Naive thymus-derived CD4-positive, alpha-beta T cell (primary cell): ENCODE measurements at regions not wholly inside any gene's neighbourhood (a gene's known extent, or its start where the extent isn't known, plus 50 kb on each side); places are given as distances from the start of the nearest gene placed in this dataset.
"Not testable (repeated sequence)": the region's sequence is repeated elsewhere in the genome, so short reads cannot be mapped to it uniquely, and the experiment has no call there.

Experiments
- ATAC-seq: fragments of 150-1000 bp; cut with Tn5 transposase; 2 replicates; pipeline ENCODE4 v1.10.0; 2021; ENCODE audit warnings: mild to moderate bottlenecking, moderate library complexity
- CTCF ChIA-PET: fragments of 350-600 bp; sonication (Branson Sonifier 250); formaldehyde crosslinking; loops from one replicate; lab custom pipeline; 2021; ENCODE audit warnings: antibody characterized with exemption; lab: Charles Lee
- POLR2A ChIA-PET: fragments of 350-600 bp; sonication (Branson Sonifier 250); formaldehyde crosslinking; loops from one replicate; lab custom pipeline; 2021; ENCODE audit warnings: antibody characterized with exemption, inconsistent platforms; lab: Charles Lee
- DNase-seq, 9 donors: peaks; one replicate each; pipeline versions ENCODE4 v3.0.0 to v3.0.0-alpha.2; 2020 to 2022; ENCODE audit warnings: mixed read lengths in 1 of 9
- H3K27ac ChIP-seq: one replicate; pipeline ENCODE4 v1.7.0; 2013; ENCODE audit warnings: mild to moderate bottlenecking, low read depth, low read length, moderate library complexity
- H3K27me3 ChIP-seq, 2 donors: one replicate each; pipeline ENCODE4 v1.7.0; 2013; ENCODE audit warnings: low read length in 2 of 2, mild to moderate bottlenecking in 2 of 2, moderate library complexity in 2 of 2; ENCODE audit not compliant: control insufficient read depth in 2 of 2, insufficient read depth in 2 of 2
- H3K36me3 ChIP-seq, 3 experiments: 1 replicate in 2 of 3; 2 replicates in 1 of 3; pipeline ENCODE4 v1.7.0; 2013; ENCODE audit warnings: low read length in 3 of 3, mild to moderate bottlenecking in 3 of 3, moderate library complexity in 1 of 3; ENCODE audit not compliant: insufficient read depth in 3 of 3, control insufficient read depth in 2 of 3
- H3K4me1 ChIP-seq, 2 donors: one replicate each; pipeline ENCODE4 v1.7.0; 2013; ENCODE audit warnings: low read length in 2 of 2, mild to moderate bottlenecking in 2 of 2, moderate library complexity in 1 of 2; ENCODE audit not compliant: control insufficient read depth in 2 of 2, insufficient read depth in 2 of 2
- H3K4me3 ChIP-seq: 2 replicates; pipeline ENCODE4 v1.7.0; 2013; ENCODE audit warnings: mild to moderate bottlenecking, low read length
- H3K9me3 ChIP-seq, 3 experiments: 1 replicate in 2 of 3; 2 replicates in 1 of 3; pipeline ENCODE4 v1.7.0; 2013; ENCODE audit warnings: low read length in 3 of 3; ENCODE audit not compliant: control insufficient read depth in 2 of 3
- H3K27ac Mint-ChIP-seq, 9 donors: one replicate each; pipeline ENCODE4 v1.8.0; 2020 to 2022; ENCODE audit warnings: mixed read lengths in 9 of 9, mild to moderate bottlenecking in 8 of 9, moderate library complexity in 5 of 9, inconsistent platforms in 2 of 9
- H3K27me3 Mint-ChIP-seq, 5 donors: one replicate each; pipeline ENCODE4 v1.8.0; 2021 to 2022; ENCODE audit warnings: mixed read lengths in 5 of 5, mild to moderate bottlenecking in 1 of 5
- H3K36me3 Mint-ChIP-seq, 5 donors: one replicate each; pipeline ENCODE4 v1.8.0; 2020 to 2022; ENCODE audit warnings: mixed read lengths in 5 of 5, mild to moderate bottlenecking in 3 of 5, inconsistent platforms in 1 of 5
- H3K4me1 Mint-ChIP-seq, 7 donors: one replicate each; pipeline ENCODE4 v1.8.0; 2020 to 2022; ENCODE audit warnings: mixed read lengths in 7 of 7, mild to moderate bottlenecking in 3 of 7, inconsistent platforms in 1 of 7
- H3K4me3 Mint-ChIP-seq, 10 donors: one replicate each; pipeline ENCODE4 v1.8.0; 2020 to 2022; ENCODE audit warnings: mild to moderate bottlenecking in 10 of 10, mixed read lengths in 10 of 10, moderate library complexity in 6 of 10, inconsistent platforms in 2 of 10
- H3K9me3 Mint-ChIP-seq, 11 donors: one replicate each; pipeline ENCODE4 v1.8.0; 2020 to 2022; ENCODE audit warnings: mixed read lengths in 11 of 11, mild to moderate bottlenecking in 4 of 11, inconsistent platforms in 1 of 11, moderate library complexity in 1 of 11
- intact Hi-C, 2 donors: fragments of 100-400 bp; cut with micrococcal nuclease; formaldehyde crosslinking; loops; one replicate each; pipeline ENCODE4 v1.15.1; 2023

DNA sequence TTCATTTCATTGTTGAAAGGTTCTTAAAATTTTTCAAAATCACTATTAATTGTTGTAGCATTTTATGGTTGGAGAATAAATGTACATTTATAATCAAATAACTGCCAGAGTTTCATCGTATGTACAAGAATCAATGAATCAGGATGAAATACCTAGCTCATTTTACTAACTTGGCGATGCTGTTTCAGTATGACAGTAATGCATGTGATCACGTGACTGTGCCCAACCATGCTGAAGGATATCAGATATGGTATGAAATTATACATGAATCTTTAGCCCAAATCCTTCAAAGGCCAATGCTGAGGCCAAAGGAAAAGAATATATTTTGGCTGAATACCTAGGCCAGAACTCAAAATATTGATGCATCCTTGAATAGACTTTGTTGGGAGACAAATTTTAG, 288.3 kb upstream of the TGFBR2 start:
- intact Hi-C loops = loop anchor here (2.0 to 5.0 kb wide), 4 partner anchors 119 to 375 kb away; no protein-coding TSS in a partner anchor
- Histone ChIP-seq H3K27me3 (no peaks in the 10 kb centered on the region), H3K9me3 (no peaks in the 10 kb centered on the region), H3K4me3 (no peak overlapping the region), H3K36me3 (no peaks in the 10 kb centered on the region), H3K27ac (no peak overlapping the region), H3K4me1 (peaks cover 0 to 15% of the 10 kb centered on the region in 2 donors)
- Mint-ChIP-seq H3K4me3 (no peak overlapping the region), H3K4me1 (peaks cover 3 to 36% (median 26%) of the 10 kb centered on the region in 7 donors), H3K9me3 (peaks cover 0 to 20% (median under 1%) of the 10 kb centered on the region in 11 donors), H3K36me3 (peaks cover 0 to 20% (median 3%) of the 10 kb centered on the region in 5 donors), H3K27me3 (no peaks in the 10 kb centered on the region), H3K27ac (peak overlapping the region in 1 of 9 donors; percentile 15)
- ATAC-seq (no peak), DNase-seq (no peak)
- CTCF ChIA-PET = interaction anchor here (2.2 kb wide), 1 partner anchor 375 kb away, joined by 13 read pairs; no protein-coding TSS in a partner anchor
- POLR2A ChIA-PET = interaction anchor here (0.6 to 0.7 kb wide), 2 partner anchors 324 to 390 kb away, joined by 3 read pairs; no protein-coding TSS in a partner anchor

DNA sequence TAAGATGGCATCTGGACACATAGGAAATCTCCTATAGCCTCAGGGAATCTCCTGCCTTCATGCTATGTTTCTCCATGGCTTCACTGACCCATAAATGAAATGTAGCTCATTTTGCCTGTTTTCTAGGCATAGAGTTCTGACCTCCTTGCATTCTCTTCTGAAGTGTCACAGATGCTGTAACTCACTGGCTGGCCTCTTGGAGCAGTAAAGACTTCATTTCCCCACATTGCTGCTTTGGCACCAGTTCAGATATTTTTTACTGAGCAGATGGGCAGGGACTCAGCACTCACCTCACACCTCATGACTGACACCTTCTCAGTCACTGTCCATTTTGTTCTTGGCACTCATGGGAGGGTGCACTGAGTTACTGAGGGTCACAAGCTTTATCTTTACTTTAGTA, 286.7 kb upstream of the TGFBR2 start:
- peak overlapping the region in 4 of 10 donors; percentile 0 to 7 (median 4) for H3K4me3 Mint-ChIP-seq
- CTCF ChIA-PET = interaction anchor here (0.5 to 2.6 kb wide), 22 partner anchors 16 to 432 kb away, joined by 3 to 13 read pairs (median 4); no protein-coding TSS in a partner anchor
- H3K27ac Mint-ChIP-seq = peak overlapping the region in 6 of 9 donors; percentile 1 to 60 (median 43)
- Histone ChIP-seq H3K27me3 (no peaks in the 10 kb centered on the region), H3K4me3 (no peak overlapping the region), H3K36me3 (no peaks in the 10 kb centered on the region), H3K4me1 (peaks cover 0 to 15% of the 10 kb centered on the region in 2 donors), H3K27ac (no peak overlapping the region), H3K9me3 (no peaks in the 10 kb centered on the region)
- H3K27me3 Mint-ChIP-seq = no peaks in the 10 kb centered on the region
- H3K4me1 Mint-ChIP-seq = peaks cover 3 to 36% (median 20%) of the 10 kb centered on the region in 7 donors
- POLR2A ChIA-PET = interaction anchor here (0.6 to 1.5 kb wide), 4 partner anchors 286 to 400 kb away, joined by 3 to 5 read pairs (median 4); partner anchors contain the start of gene TGFBR2
- H3K9me3 Mint-ChIP-seq = peaks cover 0 to 27% (median 4%) of the 10 kb centered on the region in 11 donors
- peak; percentile 90 for ATAC-seq
- peaks cover 0 to 22% (median 4%) of the 10 kb centered on the region in 5 donors for H3K36me3 Mint-ChIP-seq
- intact Hi-C loops = loop anchor here (1.0 to 5.0 kb wide), 9 partner anchors 13 to 432 kb away; no protein-coding TSS in a partner anchor
- peak in 7 of 9 donors; percentile 32 to 72 (median 63) for DNase-seq

DNA sequence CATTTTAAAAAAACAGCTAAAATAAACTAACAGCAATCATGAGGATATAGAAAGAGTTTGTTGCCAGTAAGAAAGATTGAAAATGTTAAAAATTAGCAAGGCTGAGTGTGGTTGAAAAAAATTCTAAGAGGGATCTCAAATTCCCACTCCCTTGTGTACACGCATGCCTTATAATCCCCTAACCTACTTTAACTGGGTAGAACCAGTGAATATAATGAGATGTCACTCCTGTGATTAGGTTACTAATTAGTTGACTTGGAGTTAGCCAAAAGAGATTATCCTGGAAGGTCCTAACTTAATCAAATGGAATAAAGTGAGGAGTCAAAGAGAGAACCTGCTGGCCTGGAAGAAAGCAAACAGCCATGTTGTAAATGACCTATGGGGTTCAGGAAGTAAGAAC, 286.0 kb upstream of the TGFBR2 start:
- H3K36me3 ChIP-seq = no peaks in the 10 kb centered on the region
- intact Hi-C loops = no loop called here
- H3K4me1 ChIP-seq = peaks cover 0 to 15% of the 10 kb centered on the region in 2 donors
- H3K4me3 ChIP-seq = no peak overlapping the region
- no peak for ATAC-seq
- H3K27me3 ChIP-seq = no peaks in the 10 kb centered on the region
- peak overlapping the region in 2 of 9 donors; percentile 37 to 47 for H3K27ac Mint-ChIP-seq
- H3K27ac ChIP-seq = no peak overlapping the region
- peaks cover 0 to 27% (median 4%) of the 10 kb centered on the region in 11 donors for H3K9me3 Mint-ChIP-seq
- no peaks in the 10 kb centered on the region for H3K9me3 ChIP-seq
- H3K4me3 Mint-ChIP-seq = no peak overlapping the region
- peaks cover 3 to 36% (median 20%) of the 10 kb centered on the region in 7 donors for H3K4me1 Mint-ChIP-seq
- H3K36me3 Mint-ChIP-seq = peaks cover 0 to 22% (median 4%) of the 10 kb centered on the region in 5 donors
- ChIA-PET POLR2A (interaction anchor here (0.8 to 1.5 kb wide), 2 partner anchors 115 to 345 kb away, joined by 3 to 5 read pairs; no protein-coding TSS in a partner anchor), CTCF (interaction anchor here (0.6 to 2.6 kb wide), 16 partner anchors 15 to 431 kb away, joined by 3 to 13 read pairs (median 6); no protein-coding TSS in a partner anchor)
- no peaks in the 10 kb centered on the region for H3K27me3 Mint-ChIP-seq
- no peak for DNase-seq

DNA sequence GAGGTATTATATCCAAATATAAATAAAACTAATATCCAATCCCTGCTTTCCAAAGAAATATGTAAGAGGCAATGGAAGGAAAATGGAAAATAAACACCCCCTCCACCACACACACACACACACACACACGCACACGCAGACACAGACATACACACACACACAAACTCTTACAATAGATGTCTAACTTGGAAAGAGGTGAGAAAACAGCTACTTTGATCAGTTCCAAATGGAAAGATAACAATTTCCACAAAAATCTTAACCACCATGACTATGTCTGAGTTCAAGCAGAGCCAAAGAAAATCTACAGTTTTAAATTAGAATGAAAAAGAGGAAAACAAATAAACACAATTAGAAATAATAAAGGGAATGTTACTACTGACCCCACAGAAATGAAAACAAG, 285.3 kb upstream of the TGFBR2 start:
- no peak overlapping the region for H3K27ac ChIP-seq
- no peaks in the 10 kb centered on the region for H3K27me3 ChIP-seq
- Mint-ChIP-seq H3K4me3 (no peak overlapping the region), H3K9me3 (peaks cover 0 to 27% (median 4%) of the 10 kb centered on the region in 11 donors), H3K4me1 (peaks cover 3 to 41% (median 24%) of the 10 kb centered on the region in 7 donors), H3K36me3 (peaks cover 0 to 22% (median 4%) of the 10 kb centered on the region in 5 donors), H3K27me3 (no peaks in the 10 kb centered on the region), H3K27ac (peak overlapping the region in 1 of 9 donors; percentile 44)
- H3K36me3 ChIP-seq = no peaks in the 10 kb centered on the region
- peaks cover 0 to 15% of the 10 kb centered on the region in 2 donors for H3K4me1 ChIP-seq
- ATAC-seq = no peak
- POLR2A ChIA-PET = interaction anchor here (0.8 to 0.9 kb wide), 2 partner anchors 13 to 114 kb away, joined by 3 read pairs; no protein-coding TSS in a partner anchor
- no peak overlapping the region for H3K4me3 ChIP-seq
- intact Hi-C loops = no loop called here
- DNase-seq = no peak
- CTCF ChIA-PET = interaction anchor here (0.6 to 2.6 kb wide), 6 partner anchors 9 to 430 kb away, joined by 3 to 9 read pairs (median 6); no protein-coding TSS in a partner anchor
- H3K9me3 ChIP-seq = no peaks in the 10 kb centered on the region

DNA sequence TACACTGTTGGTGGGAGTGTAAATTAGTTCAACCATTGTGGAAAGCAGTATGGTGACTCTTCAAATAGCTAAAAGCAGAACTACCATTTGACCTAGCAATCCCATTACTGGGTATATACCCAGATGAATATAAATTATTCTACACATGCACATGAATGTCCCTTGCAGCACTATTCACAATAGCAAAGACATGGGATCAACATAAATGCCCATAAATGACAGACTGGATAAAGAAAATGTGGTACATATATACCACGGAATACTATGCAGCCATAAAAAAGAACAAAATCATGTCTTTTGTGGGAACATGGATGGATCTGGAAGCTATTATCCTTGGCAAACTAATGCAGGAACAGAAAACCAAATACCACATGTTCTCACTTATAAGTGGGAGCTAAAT, 282.8 kb upstream of the TGFBR2 start:
- CTCF ChIA-PET, H3K9me3 ChIP-seq, DNase-seq, intact Hi-C loops, H3K27me3 ChIP-seq, H3K27me3 Mint-ChIP-seq, ATAC-seq, H3K36me3 ChIP-seq, H3K4me3 Mint-ChIP-seq, H3K4me3 ChIP-seq, H3K27ac Mint-ChIP-seq, H3K27ac ChIP-seq: not testable (repeated sequence)
- POLR2A ChIA-PET = interaction anchor here (0.7 to 1.2 kb wide), 2 partner anchors 314 to 370 kb away, joined by 4 read pairs; no protein-coding TSS in a partner anchor
- H3K4me1 ChIP-seq = peaks cover 0 to 15% of the 10 kb centered on the region in 2 donors
- Mint-ChIP-seq H3K9me3 (peaks cover 0 to 25% (median 4%) of the 10 kb centered on the region in 11 donors), H3K36me3 (peaks cover 0 to 20% (median 6%) of the 10 kb centered on the region in 5 donors), H3K4me1 (peaks cover 3 to 44% (median 26%) of the 10 kb centered on the region in 7 donors)

DNA sequence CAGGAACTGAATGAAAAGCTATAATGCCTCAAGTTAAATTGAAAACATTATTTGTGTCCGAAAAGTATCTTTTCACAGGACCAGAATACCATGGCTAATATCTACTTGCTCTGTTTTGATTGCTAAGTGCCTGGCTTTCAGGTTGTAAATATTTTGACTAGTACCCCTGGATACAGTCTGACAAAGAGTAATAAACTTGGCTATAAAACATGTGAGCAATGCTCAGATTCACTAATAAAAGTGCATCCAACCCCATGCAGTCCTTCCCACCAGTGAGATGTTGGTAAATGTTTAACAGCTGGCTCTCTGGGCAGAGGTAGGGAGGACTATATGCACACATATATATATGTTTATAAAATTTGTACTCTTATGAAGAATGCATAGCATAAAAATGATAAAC, 281.8 kb upstream of the TGFBR2 start:
- ATAC-seq (no peak), DNase-seq (no peak)
- peaks cover 0 to 25% (median 4%) of the 10 kb centered on the region in 11 donors for H3K9me3 Mint-ChIP-seq
- no peaks in the 10 kb centered on the region for H3K27me3 Mint-ChIP-seq
- no peaks in the 10 kb centered on the region for H3K9me3 ChIP-seq
- H3K27ac Mint-ChIP-seq = no peak overlapping the region
- peaks cover 0 to 20% (median 6%) of the 10 kb centered on the region in 5 donors for H3K36me3 Mint-ChIP-seq
- H3K4me3 Mint-ChIP-seq = no peak overlapping the region
- peaks cover 0 to 6% of the 10 kb centered on the region in 2 donors for H3K4me1 ChIP-seq
- no peaks in the 10 kb centered on the region for H3K36me3 ChIP-seq
- H3K4me1 Mint-ChIP-seq = peaks cover 2 to 42% (median 22%) of the 10 kb centered on the region in 7 donors
- intact Hi-C loops = no loop called here
- POLR2A ChIA-PET = interaction anchor here (1.2 kb wide), 1 partner anchor 369 kb away, joined by 4 read pairs; no protein-coding TSS in a partner anchor
- CTCF ChIA-PET = no interaction called here
- H3K4me3 ChIP-seq = no peak overlapping the region
- no peak overlapping the region for H3K27ac ChIP-seq
- H3K27me3 ChIP-seq = no peaks in the 10 kb centered on the region
